Heart right ventricle (tissue), 16 donors: ENCODE measurements at regions not wholly inside any gene's neighbourhood (a gene's known extent, or its start where the extent isn't known, plus 50 kb on each side); places are given as distances from the start of the nearest gene placed in this dataset.
A peak's percentile ranks its signal among the peaks of the same experiment; 100 is the strongest.

Source experiments
- ATAC-seq, 8 donors: fragments of 200-7000 bp; cut with Tn5 transposase; one replicate each; pipeline ENCODE4 v1.9.1; 2020; ENCODE audit warnings: mild to moderate bottlenecking in 8 of 8, moderate library complexity in 8 of 8, moderate number of reproducible peaks in 1 of 8
- DNase-seq, 2 donors: peaks; one replicate each; pipeline ENCODE4 v3.0.0-alpha.2; 2020
- H3K27ac ChIP-seq, 10 donors: fragments of 200-600 bp; sonication (generic) in 2 of 10; one replicate each; pipeline versions ENCODE4 v1.5.0 to v1.8.0; 2020 to 2022; ENCODE audit warnings: mild to moderate bottlenecking in 3 of 10
- H3K27me3 ChIP-seq, 7 donors: fragments of 200-600 bp; one replicate each; pipeline ENCODE4 v1.8.0; 2021 to 2022; ENCODE audit warnings: mild to moderate bottlenecking in 2 of 7
- H3K36me3 ChIP-seq, 9 donors: fragments of 200-600 bp; sonication (generic) in 1 of 9; one replicate each; pipeline versions ENCODE4 v1.5.0 to v1.8.0; 2020 to 2022; ENCODE audit warnings: mild to moderate bottlenecking in 2 of 9
- H3K4me1 ChIP-seq, 9 donors: fragments of 200-600 bp; sonication (generic) in 1 of 9; one replicate each; pipeline versions ENCODE4 v1.5.0 to v1.8.0; 2020 to 2022; ENCODE audit warnings: mild to moderate bottlenecking in 4 of 9
- H3K4me3 ChIP-seq, 10 donors: fragments of 200-600 bp; sonication (generic) in 2 of 10; one replicate each; pipeline versions ENCODE4 v1.5.0 to v1.8.0; 2020 to 2022; ENCODE audit warnings: mild to moderate bottlenecking in 7 of 10, moderate library complexity in 2 of 10
- H3K9me3 ChIP-seq, 11 donors: fragments of 200-600 bp in 10 of 11; sonication (generic) in 2 of 11; one replicate each; pipeline versions ENCODE4 v1.5.0 to v1.8.0; 2013 to 2022; ENCODE audit warnings: mild to moderate bottlenecking in 2 of 11, control low read depth in 1 of 11, moderate library complexity in 1 of 11
- WGBS, 2 donors: extraction: QIAGEN DNeasy Blood & Tissue Kit; methylation state at CpG; one replicate each; pipeline ENCODE4 v1.1.7; 2013; ENCODE audit warnings: inconsistent platforms in 1 of 2; 5-methylcytosine and 5-hydroxymethylcytosine counted together
- intact Hi-C, 10 donors: fragments of 100-400 bp; cut with DNase I; formaldehyde crosslinking; loops; one replicate each; pipeline versions ENCODE4 v1.11.1 to v1.14.2; 2022
- TF ChIP-seq, protein P1 (sequence below), 9 donors: fragments of 200-600 bp; sonication (generic) in 2 of 9; IDR thresholded peaks; one replicate each; pipeline versions ENCODE4 v1.5.0 to v1.8.0; 2021 to 2022; ENCODE audit warnings: antibody characterized with exemption in 9 of 9, mild to moderate bottlenecking in 5 of 9, moderate library complexity in 1 of 9
- donor health status: Arrhythmogenic right ventricular cardiomyopathy.
- donor health status: ischemic (EF 13 %, LVEDD 7.1; RV severe dilation, severe dysfunction).
- donor health status: healthy with polysubstance abuse.
- donor health status: DM: no; HTN: yes; CAD: no.
- donor health status: DM: no; HTN: no; CAD: no.
- donor health status: ischemic (EF 25% LVEDD 6.9; RV normal size, moderate dysfunction).
- donor health status: ischemic (EF 25% LVEDD 5.7; RV mildly dilated, moderate dysfunction).
- donor health status: healthy.
- donor health status: DM: yes; HTN: yes; CAD: no.
- donor health status: Ischemic cardiomyopathy.
- donor health status: ischemic (EF 35%, LVEDD 5.7; RV mildly dilated, moderate dysfunction).
- donor health status: nonischemic (EF 11% LVEDD 7.7; RV severe dilation, severe dysfunction).
- donor health status: DM: yes; HTN: yes; CAD: no.
- donor health status: PGD.
- donor health status: ischemic (EF 29% LVEDD 5.4; RV normal size, mild dysfunction).
- donor health status: nonischemic (EF 23%, LVEDD 6.1; RV moderate dilation, normal function).

DNA sequence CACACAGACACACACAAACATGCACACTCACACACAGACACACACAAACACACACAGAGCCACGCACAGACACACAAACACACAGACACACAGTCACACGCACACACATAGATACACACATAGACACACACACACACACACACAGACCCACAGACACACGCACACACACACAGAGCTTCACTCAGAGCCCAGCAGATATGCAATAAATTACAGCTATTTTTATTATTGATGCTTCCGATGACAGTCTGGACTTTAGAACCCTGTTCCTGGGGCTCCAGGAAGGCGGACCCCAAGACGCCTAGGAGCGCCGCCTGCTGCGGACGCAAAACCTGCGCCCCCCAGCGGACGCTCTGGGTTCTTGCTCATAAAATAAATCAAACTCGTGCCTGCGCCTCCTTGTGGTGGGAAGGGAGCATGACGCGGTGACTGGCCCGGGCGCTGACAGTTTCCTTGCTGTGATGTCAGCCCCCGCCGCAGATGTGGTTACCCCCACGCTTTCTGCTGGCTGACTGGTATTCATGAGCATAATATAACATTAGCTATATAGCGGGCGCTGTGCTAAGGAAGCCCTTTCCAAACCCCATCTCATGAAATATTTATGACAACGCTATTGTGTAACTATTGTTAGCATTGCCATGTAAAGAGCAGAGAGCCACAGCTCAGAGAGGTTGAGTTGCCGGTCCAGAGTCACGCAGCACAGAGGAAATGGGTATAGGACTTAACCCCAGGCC is 64.4 kb upstream of the TM9SF2 start:
- DNase-seq (peak; percentile 82 to 85), ATAC-seq (peak; percentile 49 to 71 (median 60))
- TF ChIP-seq, protein P1, sequence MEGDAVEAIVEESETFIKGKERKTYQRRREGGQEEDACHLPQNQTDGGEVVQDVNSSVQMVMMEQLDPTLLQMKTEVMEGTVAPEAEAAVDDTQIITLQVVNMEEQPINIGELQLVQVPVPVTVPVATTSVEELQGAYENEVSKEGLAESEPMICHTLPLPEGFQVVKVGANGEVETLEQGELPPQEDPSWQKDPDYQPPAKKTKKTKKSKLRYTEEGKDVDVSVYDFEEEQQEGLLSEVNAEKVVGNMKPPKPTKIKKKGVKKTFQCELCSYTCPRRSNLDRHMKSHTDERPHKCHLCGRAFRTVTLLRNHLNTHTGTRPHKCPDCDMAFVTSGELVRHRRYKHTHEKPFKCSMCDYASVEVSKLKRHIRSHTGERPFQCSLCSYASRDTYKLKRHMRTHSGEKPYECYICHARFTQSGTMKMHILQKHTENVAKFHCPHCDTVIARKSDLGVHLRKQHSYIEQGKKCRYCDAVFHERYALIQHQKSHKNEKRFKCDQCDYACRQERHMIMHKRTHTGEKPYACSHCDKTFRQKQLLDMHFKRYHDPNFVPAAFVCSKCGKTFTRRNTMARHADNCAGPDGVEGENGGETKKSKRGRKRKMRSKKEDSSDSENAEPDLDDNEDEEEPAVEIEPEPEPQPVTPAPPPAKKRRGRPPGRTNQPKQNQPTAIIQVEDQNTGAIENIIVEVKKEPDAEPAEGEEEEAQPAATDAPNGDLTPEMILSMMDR (IDR thresholded peaks at IDR 0.05) = peak; percentile 95 to 100 (median 100)
- Histone ChIP-seq H3K27me3 (peaks cover 0 to 35% (median 24%) of the 10 kb centered on the region in 7 donors), H3K9me3 (no peaks in the 10 kb centered on the region), H3K27ac (no peak overlapping the region), H3K4me1 (peaks cover 0 to 33% (median 8%) of the 10 kb centered on the region in 9 donors), H3K4me3 (peak overlapping the region in 1 of 10 donors; percentile 8), H3K36me3 (no peaks in the 10 kb centered on the region)
- intact Hi-C loops = loop anchor here (1.0 to 10.0 kb wide), 11 partner anchors 162 to 262 kb away; no protein-coding TSS in a partner anchor
- 14% methylated on average over 27 of the region's 27 CpGs for WGBS, 2 donors

- TF ChIP-seq, protein P1 (IDR thresholded peaks at IDR 0.05) = no peak
- intact Hi-C loops = loop anchor here in 5 of 10 donors (2.0 to 10.0 kb wide), 6 partner anchors 164 to 262 kb away; no protein-coding TSS in a partner anchor
- H3K27ac ChIP-seq = no peak overlapping the region
- peaks cover 0 to 38% (median 26%) of the 10 kb centered on the region in 7 donors for H3K27me3 ChIP-seq
- H3K4me3 ChIP-seq = no peak overlapping the region
- no peaks in the 10 kb centered on the region for H3K9me3 ChIP-seq
- DNase-seq (no peak), ATAC-seq (peak in 2 of 8 donors; percentile 70 to 72)
- H3K4me1 ChIP-seq = peaks cover 0 to 11% (median 0%) of the 10 kb centered on the region in 9 donors
- H3K36me3 ChIP-seq = no peaks in the 10 kb centered on the region
- WGBS, 2 donors = 47 to 59% methylated on average over 7 of the region's 7 CpGs
Measured at GRCh38 chr13:99439048-99439447, 62.2 kb upstream of the TM9SF2 start.

DNA sequence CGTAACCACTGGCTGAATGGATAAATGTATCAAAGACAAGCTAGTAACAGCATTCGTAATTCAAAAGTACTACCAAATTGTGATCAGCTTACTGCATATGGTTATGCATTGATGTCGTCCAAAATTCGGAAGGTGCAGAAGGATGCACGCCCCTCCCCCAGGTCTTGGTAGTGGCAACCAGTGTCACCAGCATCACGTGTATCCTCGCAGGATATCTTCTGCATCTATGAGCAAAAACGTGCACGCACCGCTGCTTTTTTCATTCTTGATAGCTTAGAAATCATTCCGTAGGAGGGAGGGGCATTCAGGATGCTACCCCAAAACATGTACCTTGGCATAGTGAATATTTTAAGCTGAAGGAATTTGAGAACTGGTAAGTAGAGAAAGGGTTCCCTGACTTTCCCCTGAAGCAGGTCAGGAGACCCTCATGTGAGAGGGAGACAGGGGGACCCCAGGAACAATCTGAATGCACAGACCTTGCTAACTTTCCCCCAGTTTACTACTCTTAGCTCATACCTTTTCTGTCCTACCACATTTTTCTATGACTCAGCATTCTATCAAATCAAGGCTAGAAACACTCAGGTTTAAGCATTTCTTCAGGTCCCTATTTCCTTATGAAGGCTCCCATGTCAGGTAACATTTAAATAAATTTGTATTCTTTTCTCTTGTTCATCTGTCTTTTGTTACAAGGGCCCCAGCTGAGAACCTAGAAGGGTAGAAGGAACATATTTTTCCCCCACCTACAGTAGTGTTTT is 61.2 kb upstream of the TM9SF2 start:
- intact Hi-C loops = loop anchor here (2.0 to 10.0 kb wide), 12 partner anchors 57 to 263 kb away; partner anchors contain the start of genes TM9SF2 (in 2 of the 10) and CLYBL (in 1 of the 10)
- WGBS, 2 donors = 59 to 70% methylated on average over 11 of the region's 11 CpGs

More for the DNA sequence above, 61.2 kb upstream of the TM9SF2 start:
- ATAC-seq (no peak), DNase-seq (no peak)
- TF ChIP-seq, protein P1 (IDR thresholded peaks at IDR 0.05) = no peak
- no peaks in the 10 kb centered on the region for H3K9me3 ChIP-seq
- no peaks in the 10 kb centered on the region for H3K36me3 ChIP-seq
- peaks cover 0 to 38% (median 26%) of the 10 kb centered on the region in 7 donors for H3K27me3 ChIP-seq
- peaks cover 0 to 8% (median 0%) of the 10 kb centered on the region in 9 donors for H3K4me1 ChIP-seq
- no peak overlapping the region for H3K27ac ChIP-seq
- no peak overlapping the region for H3K4me3 ChIP-seq
